ENCODE measurements at regions not wholly inside any gene's neighbourhood (a gene's known extent, or its start where the extent isn't known, plus 50 kb on each side); places are given as distances from the start of the nearest gene placed in this dataset.
A peak's percentile ranks its signal among the peaks of the same experiment; 100 is the strongest.

DNA sequence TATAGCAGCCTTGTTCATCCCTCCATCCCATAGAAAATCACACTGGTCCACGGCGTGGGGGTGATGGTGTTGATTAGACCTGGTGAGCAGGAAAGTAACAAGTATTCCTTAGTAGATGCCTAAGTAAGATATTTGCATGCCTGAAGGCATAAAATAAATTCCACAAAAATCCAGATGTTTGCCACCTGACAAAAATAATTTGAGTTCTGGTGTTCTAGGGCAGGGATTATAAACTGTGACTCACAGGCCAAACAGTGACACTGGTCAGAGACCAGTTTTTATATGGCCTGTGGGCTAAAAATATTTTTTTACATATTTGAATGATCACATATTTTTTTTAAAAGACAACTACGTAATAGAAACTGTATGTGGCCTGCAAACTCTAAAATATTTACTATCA is 310.7 kb downstream of the RFC3 start:
- DNase-seq (ENCODE audit: low read depth in 2 of 2): no peak
- TF ChIP-seq, protein P1, sequence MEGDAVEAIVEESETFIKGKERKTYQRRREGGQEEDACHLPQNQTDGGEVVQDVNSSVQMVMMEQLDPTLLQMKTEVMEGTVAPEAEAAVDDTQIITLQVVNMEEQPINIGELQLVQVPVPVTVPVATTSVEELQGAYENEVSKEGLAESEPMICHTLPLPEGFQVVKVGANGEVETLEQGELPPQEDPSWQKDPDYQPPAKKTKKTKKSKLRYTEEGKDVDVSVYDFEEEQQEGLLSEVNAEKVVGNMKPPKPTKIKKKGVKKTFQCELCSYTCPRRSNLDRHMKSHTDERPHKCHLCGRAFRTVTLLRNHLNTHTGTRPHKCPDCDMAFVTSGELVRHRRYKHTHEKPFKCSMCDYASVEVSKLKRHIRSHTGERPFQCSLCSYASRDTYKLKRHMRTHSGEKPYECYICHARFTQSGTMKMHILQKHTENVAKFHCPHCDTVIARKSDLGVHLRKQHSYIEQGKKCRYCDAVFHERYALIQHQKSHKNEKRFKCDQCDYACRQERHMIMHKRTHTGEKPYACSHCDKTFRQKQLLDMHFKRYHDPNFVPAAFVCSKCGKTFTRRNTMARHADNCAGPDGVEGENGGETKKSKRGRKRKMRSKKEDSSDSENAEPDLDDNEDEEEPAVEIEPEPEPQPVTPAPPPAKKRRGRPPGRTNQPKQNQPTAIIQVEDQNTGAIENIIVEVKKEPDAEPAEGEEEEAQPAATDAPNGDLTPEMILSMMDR (IDR thresholded peaks at IDR 0.05; ENCODE audit: low read depth, low read length): no peak
- H3K4me3 ChIP-seq (replicated peaks in 1 of 2; ENCODE audit: low read depth in 2 of 2, low read length in 2 of 2): no peak overlapping the region

DNA sequence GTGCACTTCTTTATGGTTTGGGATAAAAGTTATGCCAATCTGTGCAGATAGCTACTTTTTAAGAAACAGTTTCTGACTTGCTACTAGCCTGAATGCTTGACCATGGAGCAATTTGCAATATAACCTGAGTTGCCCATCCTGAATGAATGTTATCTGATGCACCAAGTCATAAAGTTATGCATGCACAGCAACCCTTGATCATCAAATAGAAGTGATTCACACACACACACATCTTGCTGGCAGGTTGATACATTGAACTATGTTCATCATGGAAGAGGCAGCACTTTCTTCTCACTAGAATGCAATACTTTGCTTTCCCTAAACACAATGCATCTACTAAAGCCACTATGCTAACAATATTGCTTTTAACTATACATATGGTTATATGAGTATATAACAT is 311.5 kb downstream of the RFC3 start:
- no peak overlapping the region for H3K4me3 ChIP-seq (replicated peaks in 1 of 2; ENCODE audit: low read depth in 2 of 2, low read length in 2 of 2)
- TF ChIP-seq, protein P1 (IDR thresholded peaks at IDR 0.05; ENCODE audit: low read depth, low read length): no peak
- no peak for DNase-seq (ENCODE audit: low read depth in 2 of 2)

- TF ChIP-seq, protein P1 (IDR thresholded peaks at IDR 0.05; ENCODE audit: low read depth, low read length): no peak
- DNase-seq (ENCODE audit: low read depth in 2 of 2): no peak
- H3K4me3 ChIP-seq (replicated peaks in 1 of 2; ENCODE audit: low read depth in 2 of 2, low read length in 2 of 2): no peak overlapping the region
These were observed 319.3 kb downstream of the RFC3 start for GRCh38 chr13:34137200-34137599.

GRCh38 chr13:34139660-34140227 is 321.8 kb downstream of the RFC3 start:
- TF ChIP-seq, protein P1 (IDR thresholded peaks at IDR 0.05; ENCODE audit: low read depth, low read length): no peak
- no peak overlapping the region for H3K4me3 ChIP-seq (replicated peaks in 1 of 2; ENCODE audit: low read depth in 2 of 2, low read length in 2 of 2)
- no peak for DNase-seq (ENCODE audit: low read depth in 2 of 2)

- no peak for DNase-seq (ENCODE audit: low read depth in 2 of 2)
- H3K4me3 ChIP-seq (replicated peaks in 1 of 2; ENCODE audit: low read depth in 2 of 2, low read length in 2 of 2): no peak overlapping the region
- TF ChIP-seq, protein P1 (IDR thresholded peaks at IDR 0.05; ENCODE audit: low read depth, low read length): peak; percentile 3
These were observed 325.7 kb downstream of the RFC3 start for GRCh38 chr13:34143637-34144036.

DNA sequence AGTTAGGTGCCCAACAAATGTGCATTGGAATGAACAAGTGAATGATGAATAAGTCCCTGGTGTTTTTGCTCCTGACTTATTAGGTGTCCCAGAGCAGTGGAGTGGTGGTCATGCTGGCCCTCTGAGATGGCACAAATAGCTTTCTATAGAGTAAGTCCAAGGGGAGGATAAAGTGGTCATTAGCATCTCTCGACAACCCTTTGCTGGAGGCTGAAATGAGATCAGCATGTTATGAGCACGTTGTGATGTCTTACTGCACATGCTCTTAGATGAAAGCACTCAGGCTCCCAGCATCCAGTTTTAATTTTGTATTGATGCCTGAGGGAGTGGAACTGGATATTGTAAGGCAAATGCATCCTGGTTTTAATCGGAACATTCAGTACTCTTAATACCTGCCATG is 326.2 kb downstream of the RFC3 start:
- no peak for DNase-seq (ENCODE audit: low read depth in 2 of 2)
- TF ChIP-seq, protein P1 (IDR thresholded peaks at IDR 0.05; ENCODE audit: low read depth, low read length): no peak
- H3K4me3 ChIP-seq (replicated peaks in 1 of 2; ENCODE audit: low read depth in 2 of 2, low read length in 2 of 2): no peak overlapping the region

DNA sequence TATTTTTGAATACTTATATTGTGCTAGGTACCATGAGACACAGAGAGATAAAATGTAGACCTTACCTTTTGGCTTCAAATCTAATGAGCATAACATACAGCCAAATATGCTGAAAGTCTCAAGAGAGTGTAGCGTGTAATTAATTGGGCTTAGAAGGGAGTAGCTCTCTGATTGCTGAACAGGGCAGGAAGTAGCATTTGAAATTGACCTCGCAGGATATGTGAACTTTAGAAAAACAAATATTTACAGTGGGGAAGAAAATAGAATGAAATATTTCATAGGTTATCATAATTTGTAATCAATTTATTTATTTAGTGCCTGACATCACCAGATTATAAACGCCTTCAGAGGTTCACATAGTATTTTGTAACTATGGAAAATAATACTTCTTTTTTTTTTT is 327.1 kb downstream of the RFC3 start:
- H3K4me3 ChIP-seq (replicated peaks in 1 of 2; ENCODE audit: low read depth in 2 of 2, low read length in 2 of 2): no peak overlapping the region
- TF ChIP-seq, protein P1 (IDR thresholded peaks at IDR 0.05; ENCODE audit: low read depth, low read length): no peak
- DNase-seq (ENCODE audit: low read depth in 2 of 2): no peak

All from cardiac fibroblast (primary cell).